T-helper 2 cell (primary cell): ENCODE measurements at regions not wholly inside any gene's neighbourhood (a gene's known extent, or its start where the extent isn't known, plus 50 kb on each side); places are given as distances from the start of the nearest gene placed in this dataset.
"Not testable (repeated sequence)": the region's sequence is repeated elsewhere in the genome, so short reads cannot be mapped to it uniquely, and the experiment has no call there.

Source experiments
- DNase-seq, 5 experiments: peaks; one replicate each; pipeline versions ENCODE4 v3.0.0 to v3.0.0-alpha.2; 2012 to 2022

DNA sequence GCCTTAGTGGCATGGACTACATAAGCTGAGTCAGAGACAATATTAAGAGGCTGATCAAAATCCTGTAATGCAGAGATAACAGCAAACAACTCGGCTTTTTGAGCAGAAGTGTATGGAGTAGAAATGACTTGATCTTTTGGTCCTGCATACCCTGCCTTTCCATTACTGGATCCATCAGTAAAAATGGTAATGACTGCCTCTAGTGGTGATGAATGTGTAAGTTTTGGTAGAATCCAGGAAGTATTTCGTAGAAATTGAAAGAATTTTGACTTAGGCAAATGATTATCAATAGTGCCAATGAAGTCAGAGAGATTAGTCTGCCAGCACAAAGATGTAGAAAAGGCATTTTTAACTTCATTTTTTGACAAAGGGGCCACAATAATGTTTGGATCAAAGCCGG is 146.4 kb upstream of the API5 start:
- not testable (repeated sequence) for DNase-seq

GRCh38 chr11:43168241-43168640 is 143.6 kb upstream of the API5 start:
- not testable (repeated sequence) for DNase-seq

DNA sequence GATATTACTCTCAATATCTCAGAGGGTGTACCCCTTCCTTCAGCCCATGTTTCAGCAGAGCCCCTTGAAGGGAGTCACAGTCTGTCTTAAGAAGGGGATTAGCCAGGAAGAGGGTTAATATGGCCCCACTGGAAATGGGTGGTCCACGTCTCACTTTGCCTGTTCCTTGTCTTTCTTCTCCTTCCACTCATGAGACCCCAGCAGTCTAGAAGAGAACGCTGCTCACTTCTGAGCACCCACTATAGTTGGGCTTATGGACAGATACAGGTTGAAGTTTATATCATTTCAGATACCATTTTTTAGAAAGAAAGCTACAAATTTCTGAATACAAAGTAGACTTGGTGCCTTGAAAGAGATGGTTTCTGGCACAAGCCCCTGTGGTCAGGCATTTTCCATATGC is 139.3 kb upstream of the API5 start:
- DNase-seq = no peak

- DNase-seq = no peak
These were observed 133.8 kb upstream of the API5 start for GRCh38 chr11:43177975-43178374.

DNA sequence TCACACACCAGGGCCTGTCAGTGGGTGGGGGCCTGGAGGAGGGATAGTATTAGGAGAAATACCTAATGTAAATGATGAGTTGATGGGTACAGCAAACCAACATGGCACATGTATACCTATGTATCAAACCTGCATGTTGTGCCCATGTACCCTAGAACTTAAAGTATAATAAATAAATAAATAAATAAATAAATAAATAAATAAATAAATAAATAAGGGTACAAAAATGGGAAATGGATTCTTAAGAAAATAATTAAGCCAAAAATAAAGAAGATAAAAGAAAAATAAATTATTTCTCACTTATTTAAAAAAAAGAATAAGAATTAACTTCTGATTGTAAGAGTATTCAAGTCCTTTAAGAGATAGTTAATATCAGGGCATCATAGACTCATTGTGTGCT is 117.3 kb upstream of the API5 start:
- not testable (repeated sequence) for DNase-seq

- DNase-seq = no peak
These were observed 114.4 kb upstream of the API5 start for GRCh38 chr11:43197379-43197778.

DNA sequence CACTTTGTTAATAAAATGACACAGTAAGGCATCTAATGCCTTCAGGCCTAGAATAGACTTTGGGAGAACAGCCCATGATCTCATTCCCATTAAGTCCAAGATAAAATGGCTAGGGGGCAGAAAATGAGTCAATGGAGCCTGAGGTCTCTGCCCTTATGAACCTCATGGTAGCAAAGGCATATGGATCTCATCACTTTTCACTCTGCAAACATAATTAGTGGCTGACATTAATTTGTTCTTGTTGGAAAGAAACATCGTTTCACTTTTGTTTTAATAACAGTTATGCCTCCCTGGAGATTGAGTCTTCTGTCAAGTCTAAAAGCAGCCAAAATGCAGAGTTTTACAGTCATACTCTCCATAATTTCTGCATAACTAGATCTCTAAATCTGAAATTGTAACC is 111.8 kb upstream of the API5 start:
- no peak for DNase-seq

DNA sequence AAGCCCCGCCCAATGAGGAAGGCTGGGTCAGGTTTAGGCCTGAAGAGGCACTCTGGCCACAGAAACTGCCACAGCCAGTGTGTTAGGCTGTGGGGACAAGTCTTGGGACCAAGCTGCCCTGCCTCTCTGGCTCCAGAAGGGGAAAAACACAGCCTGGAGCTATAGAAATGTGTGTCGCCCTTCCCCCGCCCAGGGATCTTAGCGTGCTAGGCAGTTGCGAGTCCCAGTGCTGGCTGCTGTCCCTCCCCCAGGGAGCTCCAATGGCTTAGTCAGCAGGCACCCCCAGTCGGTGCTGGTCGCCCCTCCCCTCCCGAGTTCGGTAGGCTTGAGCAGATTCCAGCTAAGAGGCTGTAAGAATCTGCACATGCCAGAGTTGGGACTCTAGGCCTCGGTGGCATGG is 99.5 kb upstream of the API5 start:
- no peak for DNase-seq

DNA sequence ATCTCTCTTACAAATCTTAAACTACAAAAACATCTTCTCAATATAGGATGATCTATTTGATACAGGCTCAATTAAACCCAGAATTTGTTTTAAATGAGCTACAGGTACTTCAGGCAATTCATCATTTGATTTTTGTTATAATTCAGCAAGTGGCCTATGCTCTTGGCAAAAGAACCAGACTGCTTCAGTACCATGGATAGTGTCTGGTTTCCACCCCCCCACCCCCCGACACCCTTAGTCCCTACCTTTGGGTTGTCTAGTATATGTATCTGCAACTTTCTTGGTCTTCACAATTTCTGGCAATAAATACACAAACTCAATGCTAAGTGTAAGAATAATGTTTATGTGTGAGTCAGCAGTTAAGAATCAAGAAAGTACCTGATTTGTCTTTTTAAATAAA is 97.3 kb upstream of the API5 start:
- no peak for DNase-seq

DNA sequence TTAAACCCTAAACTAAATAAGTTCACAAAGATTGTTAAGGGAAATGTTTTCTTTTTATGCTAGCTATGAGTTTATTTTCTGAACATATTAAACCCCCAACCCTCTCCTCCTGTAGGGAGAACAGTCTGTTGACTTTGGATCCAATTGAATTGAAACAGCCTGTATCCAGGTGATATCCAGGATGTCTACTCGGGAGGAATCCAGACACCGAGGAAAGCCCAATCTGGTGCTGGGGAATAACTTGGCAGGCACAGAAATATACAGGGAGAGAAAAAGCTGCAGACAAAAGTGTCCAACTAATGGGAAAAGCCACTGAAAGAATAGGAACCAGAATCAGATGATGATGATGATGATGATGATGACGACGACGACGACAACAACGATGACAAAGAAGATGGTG is 93.9 kb upstream of the API5 start:
- no peak for DNase-seq

GRCh38 chr11:43222215-43222614 is 89.6 kb upstream of the API5 start:
- no peak for DNase-seq

GRCh38 chr11:43223026-43223425 is 88.8 kb upstream of the API5 start:
- DNase-seq = no peak

DNA sequence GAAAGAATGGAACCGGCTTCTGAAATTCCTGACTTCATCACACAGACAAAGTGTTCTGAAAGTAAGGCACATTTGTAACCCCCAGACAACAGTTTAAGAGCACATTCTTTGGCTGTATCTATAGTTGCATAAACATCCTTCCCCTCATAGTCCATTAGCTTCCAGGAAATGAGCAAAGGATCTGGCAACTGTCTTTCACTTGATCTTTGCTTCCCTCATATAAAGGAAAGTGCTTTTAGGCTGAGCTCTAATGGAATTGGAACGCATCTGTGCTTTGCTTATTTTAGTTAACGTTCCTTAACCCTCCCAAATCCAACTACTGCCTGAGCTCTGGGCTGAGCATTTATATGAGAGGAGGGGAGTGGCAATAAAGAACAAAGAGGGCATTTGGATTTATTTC is 76.9 kb upstream of the API5 start:
- DNase-seq = no peak

DNA sequence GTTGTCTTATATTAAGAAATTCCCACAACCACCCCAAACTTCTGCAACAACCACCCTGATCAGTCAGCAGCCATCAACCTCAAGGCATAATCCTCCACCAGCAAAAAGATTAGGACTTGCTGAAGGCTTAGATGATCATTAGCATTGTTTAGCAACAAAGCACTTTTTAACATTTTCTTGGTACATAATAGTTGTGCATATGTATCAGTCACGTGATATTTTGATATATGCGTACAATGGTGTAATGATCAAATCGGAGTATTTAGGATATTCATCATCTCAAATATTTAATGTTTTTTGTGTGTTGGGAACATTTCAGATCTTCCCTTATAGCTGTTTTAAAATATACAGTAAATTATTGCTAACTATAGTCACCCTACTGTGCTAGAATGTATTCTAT is 73.5 kb upstream of the API5 start:
- no peak for DNase-seq

DNA sequence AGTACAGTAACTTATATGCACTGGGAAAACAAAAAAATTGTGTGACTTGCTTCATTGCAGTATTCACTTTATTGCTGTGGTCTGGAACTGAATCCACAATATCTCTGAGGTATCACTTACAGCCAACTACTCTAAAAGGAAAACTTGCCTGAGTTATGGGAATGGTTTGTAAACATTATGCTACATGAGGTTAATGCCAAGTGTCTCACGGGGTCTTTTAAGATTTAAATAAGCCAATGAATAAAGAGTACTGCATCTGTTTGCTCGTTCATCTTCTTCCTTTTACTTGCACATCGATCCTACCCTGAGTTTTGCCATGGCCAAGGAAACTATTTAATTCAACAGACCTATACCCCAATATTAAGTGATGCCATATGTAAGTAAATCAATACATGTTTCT is 72.0 kb upstream of the API5 start:
- DNase-seq = no peak

DNA sequence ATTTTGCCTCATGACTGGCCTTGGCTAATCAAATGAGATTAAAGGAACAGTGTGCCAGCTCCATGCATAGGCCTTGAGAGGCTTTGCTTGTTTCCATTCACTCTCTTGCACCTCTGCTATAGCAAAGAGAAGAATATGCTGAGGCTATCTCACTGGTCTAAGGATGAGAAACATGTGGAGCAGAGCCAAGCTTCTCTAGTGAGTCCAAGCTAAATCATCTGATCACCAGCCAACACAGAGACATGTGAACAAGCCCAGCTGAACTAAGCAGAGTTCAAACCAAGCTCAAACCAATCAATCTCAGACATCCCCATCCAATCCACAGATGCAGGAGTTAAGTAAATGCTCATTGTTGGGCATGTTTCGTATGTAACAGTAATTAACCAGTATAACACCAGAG is 69.4 kb upstream of the API5 start:
- DNase-seq = no peak

DNA sequence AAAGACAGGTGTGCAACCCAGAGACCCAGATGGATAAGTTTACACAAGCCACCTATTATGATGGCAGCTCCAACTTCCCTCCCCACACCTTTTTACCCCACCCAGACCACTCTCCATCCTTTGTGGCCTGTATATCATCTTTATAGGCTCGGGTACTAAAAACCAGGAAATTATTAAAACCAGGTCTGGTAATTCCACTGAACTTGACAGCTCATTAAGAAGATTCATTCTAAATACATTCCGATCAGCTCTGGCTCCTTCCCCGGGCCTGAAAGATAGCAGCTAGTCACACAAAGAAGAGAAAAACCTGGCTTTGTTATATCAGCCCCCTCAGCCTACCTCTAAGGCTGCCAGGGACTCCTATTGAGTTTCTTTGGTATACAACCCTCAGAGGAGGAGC is 67.9 kb upstream of the API5 start:
- no peak for DNase-seq

GRCh38 chr11:43245466-43245865 is 66.3 kb upstream of the API5 start:
- DNase-seq = no peak

- no peak for DNase-seq
These were observed 61.5 kb upstream of the API5 start for GRCh38 chr11:43250309-43250708.

GRCh38 chr11:43261775-43262174 is 50.0 kb upstream of the API5 start:
- no peak for DNase-seq
